AG10803 (cell line): ENCODE measurements at regions not wholly inside any gene's neighbourhood (a gene's known extent, or its start where the extent isn't known, plus 50 kb on each side); places are given as distances from the start of the nearest gene placed in this dataset.

ENCODE experiments used
- DNase-seq: peaks from one replicate; pipeline ENCODE4 v3.0.0; 2010; ENCODE audit warnings: low read depth
- H3K4me3 ChIP-seq: 2 replicates; pipeline ENCODE4 v1.5.1; 2011; ENCODE audit warnings: mild to moderate bottlenecking, low read length, control low read depth
- TF ChIP-seq, protein P1 (sequence below): conservative IDR thresholded peaks from 2 replicates; pipeline ENCODE4 v1.5.1; 2011; ENCODE audit warnings: mild to moderate bottlenecking, low read length, control low read depth, inconsistent platforms

DNA sequence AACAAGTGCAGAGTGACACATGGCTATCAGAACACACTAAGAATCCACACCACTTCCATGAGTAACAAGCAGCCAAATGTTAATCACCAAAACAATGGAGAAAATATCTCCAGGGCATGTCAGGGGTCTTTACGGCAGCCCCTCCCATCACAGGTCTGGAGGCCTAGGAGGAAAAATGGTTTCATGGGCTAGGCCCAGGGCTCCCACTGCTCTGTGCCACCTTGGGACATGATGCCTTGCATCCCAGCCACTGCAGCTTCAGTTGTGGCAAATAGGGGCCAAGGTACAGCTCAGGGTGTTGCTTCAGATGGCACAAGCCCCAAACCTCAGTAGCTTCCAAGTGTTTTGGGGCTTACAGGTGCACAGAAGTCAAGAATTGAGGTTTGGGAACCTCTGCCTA is 66.6 kb downstream of the NEURL3 start:
- TF ChIP-seq, protein P1, sequence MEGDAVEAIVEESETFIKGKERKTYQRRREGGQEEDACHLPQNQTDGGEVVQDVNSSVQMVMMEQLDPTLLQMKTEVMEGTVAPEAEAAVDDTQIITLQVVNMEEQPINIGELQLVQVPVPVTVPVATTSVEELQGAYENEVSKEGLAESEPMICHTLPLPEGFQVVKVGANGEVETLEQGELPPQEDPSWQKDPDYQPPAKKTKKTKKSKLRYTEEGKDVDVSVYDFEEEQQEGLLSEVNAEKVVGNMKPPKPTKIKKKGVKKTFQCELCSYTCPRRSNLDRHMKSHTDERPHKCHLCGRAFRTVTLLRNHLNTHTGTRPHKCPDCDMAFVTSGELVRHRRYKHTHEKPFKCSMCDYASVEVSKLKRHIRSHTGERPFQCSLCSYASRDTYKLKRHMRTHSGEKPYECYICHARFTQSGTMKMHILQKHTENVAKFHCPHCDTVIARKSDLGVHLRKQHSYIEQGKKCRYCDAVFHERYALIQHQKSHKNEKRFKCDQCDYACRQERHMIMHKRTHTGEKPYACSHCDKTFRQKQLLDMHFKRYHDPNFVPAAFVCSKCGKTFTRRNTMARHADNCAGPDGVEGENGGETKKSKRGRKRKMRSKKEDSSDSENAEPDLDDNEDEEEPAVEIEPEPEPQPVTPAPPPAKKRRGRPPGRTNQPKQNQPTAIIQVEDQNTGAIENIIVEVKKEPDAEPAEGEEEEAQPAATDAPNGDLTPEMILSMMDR: no peak
- H3K4me3 ChIP-seq: no peak overlapping the region

DNA sequence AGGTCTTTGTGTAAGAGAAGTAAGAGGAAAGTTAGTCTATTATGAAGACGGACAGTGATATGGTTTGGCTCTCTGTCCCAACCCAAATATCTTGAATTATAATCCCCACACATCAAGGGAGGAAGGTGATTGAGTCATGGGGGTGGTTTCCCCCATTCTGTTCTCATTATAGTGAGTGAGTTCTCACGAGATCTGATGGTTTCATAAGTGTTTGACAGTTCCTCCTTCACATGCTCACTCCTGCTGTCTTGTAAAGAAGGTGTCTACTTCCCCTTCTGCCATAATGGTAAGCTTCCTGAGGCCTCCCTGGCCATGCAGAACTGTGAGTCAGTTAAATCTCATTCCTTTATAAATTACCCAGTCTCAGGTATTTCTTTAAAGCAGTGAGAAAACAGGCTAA is 67.6 kb downstream of the NEURL3 start:
- DNase-seq: no peak
- TF ChIP-seq, protein P1: no peak
- H3K4me3 ChIP-seq: no peak overlapping the region

More for the DNA sequence above, 66.6 kb downstream of the NEURL3 start:
- no peak for DNase-seq

DNA sequence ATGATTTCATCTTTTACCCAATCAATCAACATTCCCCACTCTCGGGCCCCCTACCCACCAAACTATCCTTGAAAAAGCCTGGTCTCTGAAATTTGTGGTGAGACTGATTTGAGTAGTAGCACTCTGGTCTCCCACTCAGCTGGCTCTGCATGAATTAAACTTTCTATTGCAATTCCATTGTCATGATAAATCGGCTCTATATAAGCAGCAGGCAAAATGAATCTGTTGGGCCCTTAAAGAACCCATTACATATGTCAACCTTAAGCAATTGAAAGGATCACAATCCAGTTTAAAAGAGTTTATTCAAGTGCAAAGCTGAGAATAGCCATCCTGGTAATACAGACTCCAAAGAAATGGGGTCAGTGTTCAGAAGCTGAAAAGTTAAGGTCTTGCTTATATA is 68.2 kb downstream of the NEURL3 start:
- DNase-seq: no peak
- H3K4me3 ChIP-seq: no peak overlapping the region
- TF ChIP-seq, protein P1: no peak

DNA sequence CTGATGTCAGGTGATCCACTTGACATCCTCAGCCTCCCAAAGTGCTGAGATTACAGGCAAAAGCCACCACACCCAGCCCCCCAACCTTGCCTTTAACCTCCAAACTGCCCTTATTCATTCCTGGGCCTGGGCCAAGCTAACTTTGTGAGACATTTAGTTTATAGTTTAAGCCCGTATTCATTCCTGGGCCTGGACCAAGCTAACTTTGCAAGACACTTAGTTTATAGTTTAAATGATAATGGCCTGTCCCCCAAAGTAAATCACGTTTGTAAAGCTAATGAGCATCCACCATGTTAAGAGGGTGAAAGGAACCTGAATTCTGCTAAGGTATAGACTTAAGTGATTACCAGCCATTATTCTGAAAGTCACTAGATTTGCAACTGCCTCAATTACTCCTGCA is 68.7 kb downstream of the NEURL3 start:
- TF ChIP-seq, protein P1: no peak
- no peak overlapping the region for H3K4me3 ChIP-seq

DNA sequence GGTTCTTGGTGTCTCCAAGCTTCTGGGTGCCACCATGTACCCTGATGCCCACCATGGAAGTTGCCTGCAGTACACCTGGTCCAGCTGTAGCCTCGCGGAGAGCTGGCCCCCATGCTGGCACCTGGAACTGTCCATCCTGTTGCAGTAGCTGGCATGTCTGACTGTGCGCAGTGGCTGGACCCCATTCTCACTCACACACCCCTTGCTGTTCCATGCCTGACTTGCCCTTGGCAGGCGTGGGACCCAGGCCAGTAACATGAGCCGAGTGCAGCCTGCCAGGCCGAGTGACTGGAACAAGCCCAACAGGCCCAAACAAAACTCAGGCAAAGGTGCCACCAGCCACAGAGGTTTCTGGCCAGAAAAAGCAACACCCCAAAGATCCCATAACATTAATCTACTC is 73.8 kb downstream of the NEURL3 start:
- TF ChIP-seq, protein P1: no peak
- no peak overlapping the region for H3K4me3 ChIP-seq
- DNase-seq: no peak

More for the DNA sequence above, 68.7 kb downstream of the NEURL3 start:
- DNase-seq: no peak

DNA sequence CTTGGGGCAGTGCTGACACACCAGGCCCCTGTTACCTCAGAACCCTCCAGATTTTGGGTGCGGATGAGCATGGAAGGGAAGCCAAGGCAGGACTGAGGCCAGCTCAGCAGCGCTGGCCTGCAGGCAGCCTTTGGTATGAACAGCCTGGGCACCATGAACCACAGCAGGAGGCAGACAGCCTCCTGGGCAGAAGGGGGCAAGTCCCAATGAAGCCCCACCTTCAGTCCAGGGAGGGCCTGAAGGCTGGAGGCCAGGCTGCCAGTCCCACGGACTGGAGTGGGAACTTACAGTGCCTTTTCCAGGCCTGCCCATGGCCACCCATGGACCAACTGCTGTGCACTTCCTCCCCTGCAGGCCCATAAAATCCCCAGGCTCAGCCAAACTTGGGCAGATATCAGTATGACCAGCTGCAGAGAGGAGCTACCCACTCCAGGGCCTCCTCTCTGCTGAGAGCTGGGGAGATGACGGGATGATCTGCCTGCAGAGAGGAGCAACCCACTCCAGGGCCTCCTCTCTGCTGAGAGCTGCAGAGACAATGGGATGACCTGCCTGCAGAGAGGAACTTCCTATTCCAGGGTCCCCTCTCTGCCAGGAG is 74.7 kb downstream of the NEURL3 start:
- TF ChIP-seq, protein P1: no peak
- DNase-seq: no peak
- no peak overlapping the region for H3K4me3 ChIP-seq

DNA sequence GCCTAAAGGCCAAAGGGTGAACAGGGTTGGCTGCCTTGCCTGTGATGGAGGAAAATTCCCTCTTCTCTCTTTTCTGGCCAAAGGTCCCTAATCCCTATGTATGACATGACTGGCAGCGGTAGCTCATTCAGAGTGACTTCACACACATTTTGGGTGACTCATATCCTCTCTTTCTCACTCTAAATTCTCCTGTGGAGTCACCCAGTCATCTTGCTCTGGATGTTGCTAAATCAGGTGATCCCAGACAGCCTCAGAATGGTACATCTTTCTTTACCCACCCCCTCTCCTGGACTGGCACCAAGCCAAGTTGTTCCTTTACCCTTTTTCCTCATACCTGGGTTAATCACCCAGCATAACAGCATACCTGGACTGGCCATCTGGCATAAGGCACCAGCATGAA is 77.2 kb downstream of the NEURL3 start:
- DNase-seq: peak; percentile 65
- H3K4me3 ChIP-seq: no peak overlapping the region
- TF ChIP-seq, protein P1: no peak
